ENCODE measurements at regions not wholly inside any gene's neighbourhood (a gene's known extent, or its start where the extent isn't known, plus 50 kb on each side); places are given as distances from the start of the nearest gene placed in this dataset.

DNA sequence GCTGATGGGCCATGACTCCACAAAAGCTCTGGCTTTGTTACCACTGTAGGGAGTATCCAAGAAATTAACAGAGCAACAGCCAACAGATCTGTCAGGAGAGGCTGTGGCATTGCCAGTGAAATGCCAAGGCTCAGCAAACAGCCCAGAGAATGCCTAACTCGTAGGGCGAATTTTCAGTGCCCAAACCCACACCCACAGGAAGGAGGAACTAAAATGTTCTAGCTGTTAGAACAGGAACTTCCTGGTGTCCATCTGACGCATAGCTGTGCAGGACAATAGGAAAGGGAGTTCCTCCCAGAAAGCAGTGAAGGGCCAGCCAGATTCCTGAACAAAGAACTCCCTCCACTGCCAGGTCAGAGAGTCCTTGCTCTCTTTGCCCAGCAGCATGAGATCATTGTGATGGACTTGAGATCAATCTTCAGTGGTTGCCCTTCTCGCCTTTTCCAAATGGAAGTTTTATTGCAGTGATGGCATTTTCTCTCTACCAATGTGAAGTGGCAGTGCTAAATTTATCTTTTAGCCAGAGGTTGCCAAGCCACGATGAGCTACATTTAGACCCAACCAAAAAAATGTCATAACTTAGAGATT, 224.2 kb upstream of the STARD13 start:
- no peak overlapping the region for H3K27ac ChIP-seq (ENCODE audit: low read depth, low read length, poor library complexity, severe bottlenecking)

DNA sequence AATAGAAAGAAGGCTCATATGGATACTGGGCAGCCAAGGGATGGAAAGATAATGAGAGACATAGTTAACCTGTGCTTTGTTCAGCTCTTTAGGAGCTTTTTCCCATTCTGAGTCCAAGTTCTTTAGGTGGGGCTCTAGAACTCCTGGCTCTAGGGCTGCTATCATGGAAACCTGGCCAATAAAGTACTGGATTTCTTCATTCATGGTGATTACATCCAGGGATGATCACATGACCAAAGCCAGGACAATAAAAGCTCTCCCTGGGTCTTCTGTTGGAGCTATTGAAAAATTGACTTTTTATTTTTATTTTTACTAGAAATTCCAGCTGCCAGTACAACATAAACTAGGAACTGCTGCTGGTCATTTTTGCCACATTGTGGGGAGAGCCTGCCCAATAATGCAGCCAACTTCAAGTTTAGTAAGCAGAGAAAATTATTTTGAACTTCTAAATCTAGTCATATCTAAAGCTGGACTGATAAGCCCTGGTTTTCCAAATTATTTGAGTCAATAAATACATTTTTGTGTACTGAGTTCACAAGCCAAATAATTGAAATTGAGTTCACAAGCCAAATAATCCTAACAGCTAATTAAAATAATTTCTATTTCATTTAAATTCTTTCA, 224.9 kb upstream of the STARD13 start:
- Histone ChIP-seq H3K4me1 (ENCODE audit: insufficient read depth, low read length, poor library complexity, severe bottlenecking) (peaks cover 8% of the 10 kb centered on the region), H3K4me3 (ENCODE audit: low read depth, low read length, poor library complexity, severe bottlenecking) (no peak overlapping the region), H3K27ac (ENCODE audit: low read depth, low read length, poor library complexity, severe bottlenecking) (no peak overlapping the region), H3K9me3 (ENCODE audit: low read depth, low read length, poor library complexity, severe bottlenecking) (no peaks in the 10 kb centered on the region), H3K36me3 (ENCODE audit: insufficient read depth, low read length, poor library complexity, severe bottlenecking) (no peaks in the 10 kb centered on the region), H3K27me3 (replicated peaks; ENCODE audit: insufficient read depth, low read depth, low read length, poor library complexity) (no peaks in the 10 kb centered on the region)
- DNase-seq (ENCODE audit: low spot score): no peak
- no peak for TF ChIP-seq EZH2 (IDR thresholded peaks at IDR 0.05; ENCODE audit: borderline replicate concordance, low read depth, low read length, poor library complexity, severe bottlenecking)
- TF ChIP-seq, protein P1, sequence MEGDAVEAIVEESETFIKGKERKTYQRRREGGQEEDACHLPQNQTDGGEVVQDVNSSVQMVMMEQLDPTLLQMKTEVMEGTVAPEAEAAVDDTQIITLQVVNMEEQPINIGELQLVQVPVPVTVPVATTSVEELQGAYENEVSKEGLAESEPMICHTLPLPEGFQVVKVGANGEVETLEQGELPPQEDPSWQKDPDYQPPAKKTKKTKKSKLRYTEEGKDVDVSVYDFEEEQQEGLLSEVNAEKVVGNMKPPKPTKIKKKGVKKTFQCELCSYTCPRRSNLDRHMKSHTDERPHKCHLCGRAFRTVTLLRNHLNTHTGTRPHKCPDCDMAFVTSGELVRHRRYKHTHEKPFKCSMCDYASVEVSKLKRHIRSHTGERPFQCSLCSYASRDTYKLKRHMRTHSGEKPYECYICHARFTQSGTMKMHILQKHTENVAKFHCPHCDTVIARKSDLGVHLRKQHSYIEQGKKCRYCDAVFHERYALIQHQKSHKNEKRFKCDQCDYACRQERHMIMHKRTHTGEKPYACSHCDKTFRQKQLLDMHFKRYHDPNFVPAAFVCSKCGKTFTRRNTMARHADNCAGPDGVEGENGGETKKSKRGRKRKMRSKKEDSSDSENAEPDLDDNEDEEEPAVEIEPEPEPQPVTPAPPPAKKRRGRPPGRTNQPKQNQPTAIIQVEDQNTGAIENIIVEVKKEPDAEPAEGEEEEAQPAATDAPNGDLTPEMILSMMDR (conservative IDR thresholded peaks at IDR 0.05; ENCODE audit: low read depth, low read length): no peak
- ChIA-PET POLR2A (ENCODE audit: low non-redundant PET) (interaction anchor here (0.6 kb wide), 1 partner anchor 11 kb away, joined by 3 read pairs; no protein-coding TSS in a partner anchor), CTCF (no interaction called here)
- BruUV-seq (replicated peaks): no TSS peak
- intact Hi-C loops (cut with micrococcal nuclease; ENCODE audit: unreplicated experiment): no loop called here

More for the DNA sequence above, 224.2 kb upstream of the STARD13 start:
- BruUV-seq (replicated peaks): no TSS peak
- Histone ChIP-seq H3K36me3 (ENCODE audit: insufficient read depth, low read length, poor library complexity, severe bottlenecking) (no peaks in the 10 kb centered on the region), H3K9me3 (ENCODE audit: low read depth, low read length, poor library complexity, severe bottlenecking) (no peaks in the 10 kb centered on the region), H3K27me3 (replicated peaks; ENCODE audit: insufficient read depth, low read depth, low read length, poor library complexity) (no peaks in the 10 kb centered on the region), H3K4me1 (ENCODE audit: insufficient read depth, low read length, poor library complexity, severe bottlenecking) (peaks cover 8% of the 10 kb centered on the region), H3K4me3 (ENCODE audit: low read depth, low read length, poor library complexity, severe bottlenecking) (no peak overlapping the region)
- intact Hi-C loops (cut with micrococcal nuclease; ENCODE audit: unreplicated experiment): no loop called here
- no peak for DNase-seq (ENCODE audit: low spot score)
- POLR2A ChIA-PET (ENCODE audit: low non-redundant PET): interaction anchor here (0.6 kb wide), 1 partner anchor 10 kb away, joined by 3 read pairs; no protein-coding TSS in a partner anchor
- CTCF ChIA-PET: no interaction called here
- TF ChIP-seq, protein P1 (conservative IDR thresholded peaks at IDR 0.05; ENCODE audit: low read depth, low read length): no peak
- no peak for TF ChIP-seq EZH2 (IDR thresholded peaks at IDR 0.05; ENCODE audit: borderline replicate concordance, low read depth, low read length, poor library complexity, severe bottlenecking)

GRCh38 chr13:33512880-33513554, 227.5 kb upstream of the STARD13 start:
- H3K27me3 ChIP-seq (replicated peaks; ENCODE audit: insufficient read depth, low read depth, low read length, poor library complexity): no peaks in the 10 kb centered on the region
- no peaks in the 10 kb centered on the region for H3K36me3 ChIP-seq (ENCODE audit: insufficient read depth, low read length, poor library complexity, severe bottlenecking)
- no peak for DNase-seq (ENCODE audit: low spot score)
- BruUV-seq (replicated peaks): no TSS peak
- peaks cover 8% of the 10 kb centered on the region for H3K4me1 ChIP-seq (ENCODE audit: insufficient read depth, low read length, poor library complexity, severe bottlenecking)
- intact Hi-C loops (cut with micrococcal nuclease; ENCODE audit: unreplicated experiment): no loop called here
- no peak for TF ChIP-seq EZH2 (IDR thresholded peaks at IDR 0.05; ENCODE audit: borderline replicate concordance, low read depth, low read length, poor library complexity, severe bottlenecking)
- TF ChIP-seq, protein P1 (conservative IDR thresholded peaks at IDR 0.05; ENCODE audit: low read depth, low read length): no peak
- no peak overlapping the region for H3K27ac ChIP-seq (ENCODE audit: low read depth, low read length, poor library complexity, severe bottlenecking)
- no peak overlapping the region for H3K4me3 ChIP-seq (ENCODE audit: low read depth, low read length, poor library complexity, severe bottlenecking)
- H3K9me3 ChIP-seq (ENCODE audit: low read depth, low read length, poor library complexity, severe bottlenecking): no peaks in the 10 kb centered on the region
- POLR2A ChIA-PET (ENCODE audit: low non-redundant PET): no interaction called here
- CTCF ChIA-PET: no interaction called here
